HG03432 (cell line): ENCODE measurements at regions not wholly inside any gene's neighbourhood (a gene's known extent, or its start where the extent isn't known, plus 50 kb on each side); places are given as distances from the start of the nearest gene placed in this dataset.
A peak's percentile ranks its signal among the peaks of the same experiment; 100 is the strongest.

Experiments used
- ATAC-seq: cut with Tn5 transposase; IDR thresholded peaks from one replicate; pipeline ENCODE4 v1.9.1; 2021; ENCODE audit warnings: mild to moderate bottlenecking, moderate library complexity; ENCODE audit not compliant: unreplicated experiment

DNA sequence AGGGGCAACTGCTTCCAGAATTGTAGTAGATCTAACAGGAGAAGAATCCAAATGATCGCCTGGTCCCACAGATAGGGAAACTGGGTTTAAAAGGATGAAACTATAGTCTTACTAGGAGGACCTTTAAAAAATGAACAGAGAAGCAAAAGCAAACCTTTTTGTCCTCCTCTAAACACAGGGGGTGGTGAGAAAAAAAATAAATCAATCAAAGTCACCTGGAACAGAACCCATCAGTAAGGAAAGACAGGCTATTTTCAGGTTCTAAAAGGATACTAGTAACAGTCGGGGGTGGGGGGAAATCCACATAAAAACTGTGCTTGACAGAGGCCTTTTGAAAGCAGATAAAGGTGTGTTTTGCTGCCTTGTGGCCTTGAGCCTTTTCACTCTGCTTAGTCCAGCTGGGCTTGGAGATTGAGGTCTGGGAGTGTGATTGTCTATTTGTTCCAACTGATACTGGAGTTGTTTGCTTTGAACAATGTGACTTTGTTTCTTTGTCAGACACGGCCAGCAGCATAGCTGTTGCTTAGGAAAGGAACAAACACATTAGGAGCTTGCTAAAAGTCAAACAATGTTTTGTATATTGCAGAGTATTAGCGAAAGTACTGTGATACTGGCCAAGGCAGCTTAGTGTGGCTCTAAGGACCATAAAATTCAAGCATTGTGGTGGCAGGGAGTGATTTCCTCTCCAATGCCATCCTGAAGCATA, 141.1 kb upstream of the IRF2BP2 start:
- no peak for ATAC-seq

DNA sequence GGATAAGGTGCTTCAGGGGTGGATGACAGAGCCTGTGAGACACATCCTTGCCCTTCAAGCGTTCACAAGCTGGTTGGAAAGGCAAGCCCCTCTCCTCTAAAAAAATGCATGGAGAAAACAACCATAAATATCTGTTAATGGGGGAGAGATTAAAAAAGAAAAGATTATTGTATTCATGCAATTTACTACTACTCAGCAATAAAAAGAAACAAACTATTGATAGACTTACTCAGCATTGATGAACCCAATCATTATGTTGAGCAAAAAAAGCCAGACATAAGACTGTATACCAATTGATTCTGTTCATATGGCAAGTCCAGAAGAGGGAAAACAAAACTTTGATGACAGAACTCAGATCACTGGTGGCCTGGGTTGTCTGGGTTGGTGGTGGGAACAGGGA, 138.7 kb upstream of the IRF2BP2 start:
- ATAC-seq = no peak

DNA sequence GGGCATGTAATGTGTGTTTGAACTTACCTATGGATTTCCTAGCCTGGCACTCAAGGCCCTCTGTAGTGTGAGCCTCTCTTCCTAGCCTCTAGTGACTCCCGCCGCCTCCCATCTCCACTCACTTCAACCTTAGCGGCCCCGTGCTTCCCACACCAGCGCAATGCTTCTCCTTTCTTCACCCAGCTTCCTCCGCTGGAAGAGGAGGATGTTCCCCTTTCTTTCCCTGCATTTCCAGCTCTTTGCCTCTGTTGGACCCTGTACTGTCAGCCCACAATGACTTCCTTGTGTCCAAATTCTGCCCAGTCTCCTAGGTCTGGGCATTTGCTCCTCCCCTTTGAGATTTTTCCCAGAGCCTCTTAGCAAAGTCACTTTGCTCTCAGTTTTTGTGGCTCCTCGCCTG, 138.1 kb upstream of the IRF2BP2 start:
- ATAC-seq = no peak

DNA sequence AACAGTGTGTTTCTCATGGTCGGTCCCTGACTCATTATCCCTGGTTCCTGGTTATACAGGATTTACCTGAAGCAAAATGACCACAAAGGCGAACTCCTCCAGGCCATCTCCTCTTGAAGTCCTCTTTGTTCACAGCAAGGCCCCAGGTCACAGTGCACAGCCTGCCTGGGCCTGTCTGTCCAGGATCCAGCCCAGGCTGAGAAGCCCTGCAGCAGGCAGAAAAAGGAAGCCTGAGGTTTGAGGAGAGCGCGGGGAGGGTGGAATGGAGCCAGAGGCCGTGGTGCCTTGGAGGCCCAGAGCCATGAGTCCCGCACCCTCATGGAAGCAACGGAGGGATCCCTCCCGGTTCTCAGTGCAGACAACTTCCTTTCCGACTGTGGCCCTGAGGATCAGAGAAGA, 136.8 kb upstream of the IRF2BP2 start:
- ATAC-seq = no peak

DNA sequence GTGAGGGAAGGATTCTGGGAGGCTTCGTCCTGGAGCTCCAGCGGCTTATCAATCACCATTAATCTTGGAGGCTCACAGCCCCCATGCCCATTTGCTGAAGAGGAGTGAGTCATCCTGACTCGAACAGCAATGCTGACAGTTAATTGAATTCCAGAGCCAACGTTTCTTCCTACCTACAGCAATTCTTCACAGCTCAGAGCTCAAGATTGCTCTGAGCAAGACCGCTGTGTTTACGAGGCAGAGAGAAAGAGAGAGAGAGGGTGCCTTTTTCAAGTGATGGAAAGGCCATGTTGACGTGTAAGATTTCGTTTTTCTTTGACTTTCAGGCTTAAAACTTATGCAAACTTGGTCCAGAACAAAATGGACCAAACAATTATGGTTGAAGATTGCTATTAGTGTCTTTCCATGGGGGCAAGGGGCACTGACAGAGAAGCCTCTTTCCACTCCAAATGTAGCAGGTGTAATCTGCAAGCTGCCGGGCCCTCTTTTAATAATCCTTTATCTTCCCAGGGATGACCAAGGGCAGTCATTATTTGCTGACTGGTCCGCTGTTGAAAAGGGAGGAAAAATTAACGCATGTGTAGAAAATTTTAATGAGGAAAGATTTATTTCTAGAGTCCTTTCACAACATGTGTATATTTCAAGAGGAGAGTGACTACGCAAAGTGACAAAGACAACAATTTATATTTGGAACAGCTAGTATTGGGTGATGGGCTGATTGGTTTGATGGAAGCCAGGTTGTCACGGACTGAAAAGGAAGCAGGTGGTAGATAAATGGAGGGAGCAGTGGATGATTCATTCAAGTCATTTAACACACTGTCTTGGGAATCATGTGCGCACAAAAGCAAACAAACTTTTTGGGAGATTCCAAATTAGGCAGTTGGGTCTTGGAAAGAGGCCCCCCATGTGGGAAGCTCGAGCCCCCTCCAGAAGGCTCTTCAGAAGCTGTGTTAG, 136.1 kb upstream of the IRF2BP2 start:
- ATAC-seq = no peak

DNA sequence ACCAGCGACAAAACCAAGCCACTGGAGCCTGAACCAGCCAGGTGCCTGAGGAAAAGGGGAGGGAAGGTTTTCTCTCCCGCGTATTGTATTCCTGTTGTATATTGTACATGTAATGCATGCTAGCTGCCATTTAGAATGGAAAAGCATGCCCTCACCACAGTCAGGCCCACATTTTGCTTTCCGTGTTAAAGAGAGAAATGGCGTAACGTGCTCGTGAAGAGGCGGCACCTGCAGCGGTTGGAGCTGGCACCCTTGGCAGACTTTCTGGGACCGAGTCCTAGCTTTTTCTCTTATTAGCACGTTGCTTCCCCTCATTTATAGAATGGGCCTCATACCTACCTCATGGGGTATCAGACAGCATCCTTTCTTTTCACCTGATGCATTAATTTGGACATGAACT, 135.3 kb upstream of the IRF2BP2 start:
- ATAC-seq = no peak

DNA sequence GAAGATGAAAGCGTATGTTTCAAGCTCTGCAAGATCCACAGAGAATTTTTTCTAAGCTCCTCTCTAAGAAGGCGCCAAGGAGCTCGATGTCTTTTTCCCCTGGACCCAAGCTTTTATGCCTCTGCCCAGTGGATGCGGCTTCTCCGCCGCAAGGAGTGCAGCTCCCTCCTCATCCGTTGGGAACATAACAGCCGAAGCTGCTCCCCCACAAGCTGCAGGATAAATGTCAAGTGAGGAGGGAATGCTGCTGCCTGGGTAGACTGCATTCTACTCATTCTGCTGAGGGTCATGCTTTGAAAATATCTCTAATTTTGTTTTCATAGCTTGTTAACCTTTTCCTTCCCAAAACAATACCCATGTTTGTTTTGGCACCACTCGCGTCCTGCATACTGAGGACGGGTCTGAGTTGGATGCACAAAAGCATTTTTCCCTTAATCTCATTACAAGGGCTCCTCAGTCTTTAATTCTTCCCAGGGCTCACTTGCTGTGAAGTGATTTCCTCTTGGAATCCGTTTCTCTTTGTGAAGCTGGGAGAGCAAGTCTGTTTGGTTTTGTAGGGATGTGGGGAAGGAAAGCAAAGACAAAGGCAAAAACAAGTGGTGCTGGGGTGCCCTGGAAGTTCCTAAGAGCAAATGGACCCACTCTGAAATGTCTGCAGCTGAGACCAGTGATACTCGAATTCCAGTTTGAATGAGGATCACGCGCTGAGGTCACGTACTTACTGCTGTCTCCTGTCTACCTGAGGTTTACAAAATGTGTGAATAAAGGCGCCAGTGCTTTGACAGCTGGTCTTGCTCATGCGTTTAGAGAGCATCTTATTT, 134.0 kb upstream of the IRF2BP2 start:
- ATAC-seq = no peak

DNA sequence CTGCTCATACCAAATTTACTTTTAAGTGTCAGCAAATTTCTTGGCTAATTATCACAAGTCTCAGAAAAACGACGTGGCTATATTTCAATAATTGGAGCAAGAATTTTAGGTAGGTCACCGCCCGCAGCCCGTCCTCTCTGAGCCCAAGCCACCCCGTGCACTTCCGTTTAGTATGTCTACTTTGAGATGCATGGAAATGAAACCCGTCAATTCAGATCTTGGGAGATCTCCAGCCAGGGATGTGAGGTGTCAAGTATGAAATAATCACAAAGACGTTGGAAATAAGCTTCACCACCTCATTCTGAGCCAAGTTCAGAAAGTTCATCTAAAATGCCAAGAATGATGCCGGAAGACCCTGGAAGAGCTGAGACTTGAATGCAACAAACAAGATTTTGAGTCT, 132.6 kb upstream of the IRF2BP2 start:
- no peak for ATAC-seq

DNA sequence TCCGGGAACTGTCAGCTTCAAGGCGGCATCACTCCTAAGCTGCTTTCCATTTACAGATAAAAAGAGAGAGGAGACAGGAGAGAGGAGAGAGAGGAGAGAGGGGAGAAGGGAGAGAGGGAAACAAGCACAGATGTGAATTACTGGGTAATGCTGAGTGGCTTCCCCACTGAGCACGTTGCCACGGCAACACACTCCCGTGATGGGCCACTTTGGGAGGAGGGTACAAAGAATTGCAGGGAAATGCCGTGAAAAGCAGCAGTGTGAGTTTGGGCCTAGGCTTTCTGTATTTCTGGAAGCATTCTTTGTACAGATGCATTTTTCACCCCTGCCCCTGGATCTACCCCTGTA, 128.0 kb upstream of the IRF2BP2 start:
- ATAC-seq = no peak

DNA sequence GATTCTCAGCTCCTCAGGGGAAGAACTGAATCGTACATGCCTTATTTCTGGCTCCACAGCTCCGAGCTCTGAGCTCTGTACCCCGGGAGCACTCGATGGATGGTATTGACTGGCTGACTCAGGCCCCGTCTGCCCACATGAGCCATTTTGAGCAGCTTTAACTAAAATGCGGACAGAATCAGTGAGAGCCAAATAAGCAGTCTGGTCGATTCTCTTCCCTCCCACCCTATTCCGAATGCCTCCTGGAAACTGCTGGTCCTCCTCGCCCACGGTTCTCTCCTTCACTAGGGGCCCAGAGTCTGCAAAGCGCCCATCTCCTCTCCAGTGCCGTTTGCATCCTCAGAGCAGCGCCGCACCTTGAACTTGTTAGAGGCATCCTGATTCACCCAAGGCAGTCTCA, 125.9 kb upstream of the IRF2BP2 start:
- no peak for ATAC-seq

DNA sequence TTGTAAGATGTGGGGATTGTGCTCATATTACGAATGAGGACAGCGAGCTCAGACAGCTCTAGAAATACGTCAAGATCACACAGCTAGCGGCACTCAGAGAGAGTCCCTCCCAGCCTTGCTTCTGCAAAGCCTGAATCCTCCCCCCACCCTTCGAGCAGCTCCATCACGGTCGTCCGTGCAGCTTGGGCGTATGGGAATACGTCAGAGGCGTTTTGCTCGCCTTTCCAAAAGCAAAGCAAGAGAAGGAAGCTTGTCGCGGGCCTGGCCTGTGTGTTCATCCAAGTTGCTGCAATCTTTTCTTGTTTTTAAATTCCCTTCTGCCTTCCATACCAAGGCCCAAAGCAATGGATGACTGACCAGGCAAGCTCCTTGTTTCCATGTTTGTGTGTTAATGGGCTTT, 125.5 kb upstream of the IRF2BP2 start:
- ATAC-seq = no peak

DNA sequence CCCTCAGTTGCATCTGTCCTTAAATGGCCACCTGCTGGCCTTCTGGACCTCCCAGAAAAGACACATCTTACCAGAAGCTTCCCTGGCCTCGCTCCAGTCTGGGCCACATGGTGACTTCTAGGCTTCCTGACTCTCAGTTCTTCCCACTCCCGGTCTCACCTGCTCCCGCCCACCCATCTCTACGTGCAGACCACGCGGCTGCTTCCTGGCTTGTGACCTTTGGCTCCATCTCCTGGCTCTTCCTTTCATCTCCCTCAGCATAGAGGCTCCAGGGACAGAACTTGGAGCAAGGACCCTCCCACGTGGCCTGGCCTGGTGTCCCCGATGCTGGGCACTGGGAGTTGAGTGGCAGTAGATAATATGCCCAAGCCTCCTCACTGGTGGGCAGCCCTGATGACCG, 124.9 kb upstream of the IRF2BP2 start:
- no peak for ATAC-seq

DNA sequence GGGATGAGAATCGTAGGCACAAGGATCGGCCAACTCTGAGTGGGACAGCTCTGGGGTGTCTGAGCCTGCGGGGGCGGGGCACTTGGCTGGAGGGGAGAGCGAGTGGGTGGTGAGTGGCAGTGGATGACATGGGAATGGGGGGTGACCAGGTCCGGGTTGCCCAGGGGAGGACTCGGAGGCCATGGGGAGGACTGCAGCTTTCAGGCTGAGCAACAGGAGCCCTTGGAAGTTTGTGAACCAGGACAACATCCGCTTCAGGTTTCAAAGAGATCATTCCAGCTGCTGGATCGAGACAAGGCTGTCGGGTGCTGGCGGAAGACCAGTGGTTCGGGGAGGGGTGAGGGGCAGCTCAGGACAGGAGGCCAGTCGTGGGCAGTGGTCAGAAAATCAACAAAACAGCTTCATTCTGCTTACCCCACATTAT, 124.4 kb upstream of the IRF2BP2 start:
- ATAC-seq = no peak

DNA sequence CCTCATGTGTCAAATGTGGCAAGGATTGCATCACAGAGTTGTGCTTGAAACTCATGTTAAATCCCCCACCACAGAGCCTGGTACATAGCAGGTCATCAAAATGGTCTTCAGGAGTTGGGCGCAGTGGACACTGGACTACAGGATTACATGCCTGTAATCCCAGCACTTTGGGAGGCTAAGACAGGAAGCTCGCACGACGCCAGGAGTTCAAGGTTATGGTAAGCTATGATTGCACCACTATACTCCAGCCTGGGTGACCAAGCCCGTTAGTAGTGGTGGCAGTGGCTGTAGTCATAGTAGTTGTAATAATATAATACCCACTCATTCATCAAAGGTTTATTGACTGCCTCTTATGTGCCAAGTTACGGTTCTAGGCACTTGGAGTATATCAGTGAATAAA, 123.4 kb upstream of the IRF2BP2 start:
- no peak for ATAC-seq

DNA sequence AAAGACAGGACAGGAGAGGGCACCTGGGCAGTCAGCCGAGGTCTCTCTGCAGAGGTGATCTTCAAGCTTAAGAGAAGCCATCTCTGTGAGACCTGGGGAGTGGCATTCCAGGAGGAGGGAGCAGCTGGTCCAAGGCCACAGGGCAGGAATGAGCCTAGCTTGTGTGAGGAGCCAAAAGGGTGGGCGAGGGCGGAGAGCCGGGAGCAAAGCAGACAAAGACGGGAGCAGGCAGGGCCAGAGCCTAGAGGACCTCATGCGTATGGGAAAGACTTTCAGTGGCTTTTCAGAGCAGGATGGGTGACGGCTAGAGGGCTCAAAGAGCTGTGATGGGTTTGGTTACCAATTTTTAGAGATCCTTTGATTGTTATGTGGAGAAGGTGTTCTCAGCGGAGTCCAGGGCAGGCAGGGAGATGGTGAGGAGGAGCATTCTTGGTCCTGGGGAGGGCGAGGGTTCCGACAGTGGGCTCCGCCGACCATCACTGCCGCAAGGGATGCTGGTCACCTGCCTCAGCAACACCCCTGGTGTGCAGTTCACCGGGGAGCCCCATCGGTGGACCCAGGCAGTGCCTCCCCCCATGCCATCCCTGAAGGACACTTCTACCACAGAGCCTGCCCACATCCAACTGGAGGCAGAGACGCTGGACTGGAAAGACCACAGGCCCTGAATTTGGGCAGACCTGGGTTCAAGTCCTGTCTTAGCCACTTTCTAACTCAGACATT, 122.9 kb upstream of the IRF2BP2 start:
- no peak for ATAC-seq

DNA sequence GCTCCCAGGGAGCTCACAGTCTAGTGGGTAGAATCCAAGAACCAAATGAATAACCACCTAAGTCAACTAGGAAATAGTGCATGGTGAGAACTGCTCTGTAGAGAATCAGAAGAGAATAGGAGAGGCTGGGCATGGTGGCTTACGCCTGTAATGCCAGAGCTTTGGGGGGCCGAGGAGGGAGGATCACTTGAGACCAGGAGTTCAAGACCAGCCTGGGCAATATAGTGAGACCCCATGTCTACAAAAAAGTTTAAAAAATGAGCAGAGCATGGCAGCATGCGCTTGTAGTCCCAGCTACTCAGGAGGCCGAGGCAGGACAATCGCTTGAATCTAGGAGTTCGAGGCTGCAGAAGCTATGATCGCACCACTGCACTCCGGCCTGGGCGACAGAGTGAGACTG, 122.3 kb upstream of the IRF2BP2 start:
- no peak for ATAC-seq

DNA sequence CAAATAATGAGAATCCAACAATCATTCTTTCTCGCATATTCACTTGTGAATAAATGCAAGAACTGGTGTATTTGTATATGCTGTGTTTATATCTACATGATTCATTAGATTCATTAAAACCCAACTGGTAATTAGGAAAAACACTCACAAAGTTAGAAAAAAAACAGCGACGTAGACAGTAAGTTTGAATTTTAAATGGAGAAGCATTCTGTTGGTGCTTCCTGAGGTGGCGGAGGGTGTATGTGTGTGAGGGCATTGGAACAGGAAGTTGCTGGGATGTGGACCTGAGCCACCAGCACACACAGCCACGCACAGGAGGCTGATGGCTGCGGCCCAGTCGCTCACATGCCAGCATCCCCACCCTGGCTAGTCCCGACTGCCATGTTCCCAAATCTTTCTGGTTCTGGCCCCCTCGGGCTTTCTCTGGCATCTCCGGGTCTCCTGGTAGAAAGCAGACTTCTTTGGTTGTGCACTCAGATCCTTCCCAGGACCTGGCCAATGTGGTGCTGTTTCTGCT, 121.6 kb upstream of the IRF2BP2 start:
- ATAC-seq = peak; percentile 31

DNA sequence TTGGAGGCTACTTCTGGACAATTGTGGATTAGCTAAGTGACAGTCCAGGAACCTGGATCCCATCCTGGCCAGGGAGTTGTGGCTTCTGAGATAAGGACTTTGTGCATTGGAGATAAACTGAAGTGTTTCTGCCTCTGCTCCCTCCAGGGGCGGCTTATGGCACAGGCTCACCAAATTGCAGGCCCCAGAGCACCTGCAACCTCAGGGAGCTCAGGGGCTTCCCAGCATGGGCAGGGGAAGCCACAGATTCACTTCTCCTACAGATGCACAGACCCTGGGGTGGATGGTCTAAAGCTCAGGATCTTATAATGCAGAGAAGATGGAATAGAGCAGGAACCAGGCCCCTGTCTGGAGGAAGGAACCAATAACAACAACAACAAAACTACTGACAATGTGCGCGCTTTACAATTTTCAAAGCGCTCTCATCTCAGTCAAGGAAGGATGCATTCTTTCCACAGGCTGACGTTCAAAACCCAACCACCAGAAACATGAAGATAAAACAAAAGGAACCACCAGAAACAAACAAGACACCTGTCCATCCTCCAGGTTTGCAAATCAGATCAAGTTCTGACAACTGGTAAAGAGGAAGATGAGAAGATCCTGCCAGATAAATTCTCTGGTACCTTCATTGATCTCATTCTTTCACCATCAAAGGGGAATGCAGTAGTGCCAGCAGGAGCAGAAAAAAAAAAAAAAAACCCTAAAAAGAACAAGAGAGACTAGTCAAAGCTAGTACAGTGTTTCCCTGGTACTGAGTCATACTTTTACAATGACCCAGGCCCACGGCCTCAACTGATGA, 121.0 kb upstream of the IRF2BP2 start:
- ATAC-seq = peak; percentile 68

DNA sequence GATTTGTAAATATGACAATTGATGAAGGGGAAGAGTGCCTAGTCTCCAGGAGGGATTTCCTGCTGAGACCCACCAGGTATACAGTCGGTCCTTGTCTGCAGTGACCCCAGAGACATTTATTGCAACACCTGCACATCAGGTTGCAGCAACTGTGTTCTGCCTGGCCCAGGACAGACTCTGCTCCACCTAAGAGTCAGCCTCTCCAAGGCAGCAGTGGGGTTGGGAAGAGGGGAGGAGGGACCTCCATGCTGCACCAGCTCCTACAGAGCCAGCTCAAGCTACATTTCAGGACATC, 120.4 kb upstream of the IRF2BP2 start:
- peak; percentile 4 for ATAC-seq
